ENCODE measurements at regions not wholly inside any gene's neighbourhood (a gene's known extent, or its start where the extent isn't known, plus 50 kb on each side); places are given as distances from the start of the nearest gene placed in this dataset.

DNA sequence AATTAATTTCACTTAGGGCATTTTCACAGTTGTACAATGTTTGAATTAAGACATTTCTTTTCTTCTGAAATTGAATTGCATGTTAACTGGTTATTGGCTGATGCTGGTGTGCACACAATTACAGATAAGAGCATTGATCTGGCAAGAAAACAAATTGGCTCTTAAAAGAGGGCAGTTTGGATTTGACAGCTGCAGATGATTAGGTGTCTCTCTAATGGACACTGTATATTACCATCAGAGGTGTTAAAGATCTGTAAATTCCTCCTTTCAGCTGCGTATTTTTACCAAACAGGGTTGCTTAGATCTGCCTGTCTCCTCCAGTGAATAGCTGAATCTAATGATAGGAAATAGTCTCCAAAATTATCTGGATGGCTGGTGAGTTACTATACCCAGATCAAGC, 198.5 kb downstream of the BLID start:
- no peak for DNase-seq
- no peaks in the 10 kb centered on the region for H3K27me3 ChIP-seq
- H3K36me3 ChIP-seq = no peaks in the 10 kb centered on the region
- H3K4me1 ChIP-seq = no peaks in the 10 kb centered on the region
- TF ChIP-seq, protein P1, sequence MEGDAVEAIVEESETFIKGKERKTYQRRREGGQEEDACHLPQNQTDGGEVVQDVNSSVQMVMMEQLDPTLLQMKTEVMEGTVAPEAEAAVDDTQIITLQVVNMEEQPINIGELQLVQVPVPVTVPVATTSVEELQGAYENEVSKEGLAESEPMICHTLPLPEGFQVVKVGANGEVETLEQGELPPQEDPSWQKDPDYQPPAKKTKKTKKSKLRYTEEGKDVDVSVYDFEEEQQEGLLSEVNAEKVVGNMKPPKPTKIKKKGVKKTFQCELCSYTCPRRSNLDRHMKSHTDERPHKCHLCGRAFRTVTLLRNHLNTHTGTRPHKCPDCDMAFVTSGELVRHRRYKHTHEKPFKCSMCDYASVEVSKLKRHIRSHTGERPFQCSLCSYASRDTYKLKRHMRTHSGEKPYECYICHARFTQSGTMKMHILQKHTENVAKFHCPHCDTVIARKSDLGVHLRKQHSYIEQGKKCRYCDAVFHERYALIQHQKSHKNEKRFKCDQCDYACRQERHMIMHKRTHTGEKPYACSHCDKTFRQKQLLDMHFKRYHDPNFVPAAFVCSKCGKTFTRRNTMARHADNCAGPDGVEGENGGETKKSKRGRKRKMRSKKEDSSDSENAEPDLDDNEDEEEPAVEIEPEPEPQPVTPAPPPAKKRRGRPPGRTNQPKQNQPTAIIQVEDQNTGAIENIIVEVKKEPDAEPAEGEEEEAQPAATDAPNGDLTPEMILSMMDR (IDR thresholded peaks at IDR 0.05) = no peak
- no peak for TF ChIP-seq POLR2A (IDR thresholded peaks at IDR 0.05)
- no peak overlapping the region for H3K27ac ChIP-seq
- 94 to 96% (median 96%) methylated on average over 1 of the region's 1 CpG for whole genome bisulfite sequencing, 4 donors
- intact Hi-C loops (cut with DNase I) = no loop called here
- H3K4me3 ChIP-seq = no peak overlapping the region
- no peak for ATAC-seq
- H3K9me3 ChIP-seq = no peaks in the 10 kb centered on the region

DNA sequence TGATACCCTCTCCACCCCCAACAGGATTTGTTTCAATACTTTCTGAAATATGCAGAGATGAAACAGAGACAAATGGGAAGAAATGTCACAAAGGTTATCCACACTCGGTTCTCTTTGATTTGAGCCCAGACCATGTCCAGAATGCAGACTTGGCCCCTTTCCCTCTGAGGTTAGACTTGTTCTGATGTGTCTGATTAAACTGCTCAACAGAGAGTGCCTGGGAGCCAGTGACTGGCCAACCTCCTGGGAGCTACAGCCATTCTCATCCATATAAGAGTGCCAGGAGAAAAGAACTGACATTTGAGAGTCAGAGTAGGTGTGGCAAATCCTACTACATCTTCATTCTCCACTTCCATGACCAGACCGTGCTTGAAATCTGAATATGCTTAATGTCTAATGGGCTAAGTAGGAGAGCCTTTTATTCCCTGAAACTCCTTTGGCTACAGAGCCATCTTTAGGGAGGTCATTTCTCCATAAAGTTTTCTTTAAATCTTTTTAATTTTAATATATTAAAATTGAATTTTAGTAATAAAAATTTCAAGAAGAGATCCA, 201.4 kb downstream of the BLID start:
- Histone ChIP-seq H3K4me1 (no peaks in the 10 kb centered on the region), H3K4me3 (no peak overlapping the region), H3K36me3 (no peaks in the 10 kb centered on the region), H3K27ac (no peak overlapping the region), H3K9me3 (no peaks in the 10 kb centered on the region), H3K27me3 (no peaks in the 10 kb centered on the region)
- ATAC-seq = no peak
- DNase-seq = no peak
- TF ChIP-seq, protein P1 (IDR thresholded peaks at IDR 0.05) = no peak
- TF ChIP-seq POLR2A (IDR thresholded peaks at IDR 0.05) = no peak
- WGBS, 4 donors = 37 to 55% (median 47%) methylated on average over 2 of the region's 2 CpGs
- intact Hi-C loops (cut with DNase I) = no loop called here

GRCh38 chr11:121909596-121909995, 206.4 kb downstream of the BLID start:
- Histone ChIP-seq H3K27me3 (no peaks in the 10 kb centered on the region), H3K9me3 (no peaks in the 10 kb centered on the region), H3K4me3 (no peak overlapping the region), H3K4me1 (peaks cover 0 to 7% (median 0%) of the 10 kb centered on the region in 12 donors), H3K36me3 (no peaks in the 10 kb centered on the region), H3K27ac (no peak overlapping the region)
- DNase-seq (no peak), ATAC-seq (no peak)
- 70 to 76% (median 71%) methylated on average over 2 of the region's 2 CpGs for WGBS, 4 donors
- TF ChIP-seq POLR2A (IDR thresholded peaks at IDR 0.05) = no peak
- TF ChIP-seq, protein P1 (IDR thresholded peaks at IDR 0.05) = no peak
- intact Hi-C loops (cut with DNase I) = no loop called here

- H3K9me3 ChIP-seq = no peaks in the 10 kb centered on the region
- DNase-seq = no peak
- TF ChIP-seq POLR2A (IDR thresholded peaks at IDR 0.05) = no peak
- TF ChIP-seq, protein P1 (IDR thresholded peaks at IDR 0.05) = no peak
- no peak overlapping the region for H3K27ac ChIP-seq
- peaks cover 0 to 11% (median 0%) of the 10 kb centered on the region in 12 donors for H3K4me1 ChIP-seq
- no peaks in the 10 kb centered on the region for H3K27me3 ChIP-seq
- intact Hi-C loops (cut with DNase I) = no loop called here
- H3K4me3 ChIP-seq = no peak overlapping the region
- H3K36me3 ChIP-seq = no peaks in the 10 kb centered on the region
- no peak for ATAC-seq
- 55 to 72% (median 59%) methylated on average over 2 of the region's 2 CpGs for WGBS, 4 donors
These were observed 208.6 kb downstream of the BLID start for GRCh38 chr11:121907379-121907778.
